ENCODE measurements at regions not wholly inside any gene's neighbourhood (a gene's known extent, or its start where the extent isn't known, plus 50 kb on each side); places are given as distances from the start of the nearest gene placed in this dataset.

GRCh38 chr4:125728568-125728967 is 413.8 kb downstream of the FAT4 start:
- Histone ChIP-seq H3K4me3 (ENCODE audit: low read length) (no peak overlapping the region), H3K4me1 (ENCODE audit: low read length) (no peaks in the 10 kb centered on the region), H3K4me2 (ENCODE audit: low read length) (no peak overlapping the region)

GRCh38 chr4:125729171-125729570 is 414.4 kb downstream of the FAT4 start:
- no peaks in the 10 kb centered on the region for H3K36me3 ChIP-seq (replicated peaks; ENCODE audit: low read depth, low read length)
- no peaks in the 10 kb centered on the region for H3K79me2 ChIP-seq (ENCODE audit: low read length)
- no peak overlapping the region for H2AFZ ChIP-seq (ENCODE audit: low read depth, low read length)
- H3K4me2 ChIP-seq (ENCODE audit: low read length) = no peak overlapping the region
- H4K20me1 ChIP-seq (ENCODE audit: insufficient read depth, low read length) = no peaks in the 10 kb centered on the region
- no peaks in the 10 kb centered on the region for H3K27me3 ChIP-seq (ENCODE audit: low read depth, low read length)
- H3K9me3 ChIP-seq (ENCODE audit: insufficient read depth, low read length) = no peaks in the 10 kb centered on the region
- H3K4me1 ChIP-seq (ENCODE audit: low read length) = no peaks in the 10 kb centered on the region
- H3K27ac ChIP-seq (ENCODE audit: low read length) = no peak overlapping the region
- TF ChIP-seq CTCF (IDR thresholded peaks at IDR 0.05; ENCODE audit: low read depth, low read length) = no peak
- no peak for TF ChIP-seq EZH2phosphoT487 (IDR thresholded peaks at IDR 0.05; ENCODE audit: low read depth)
- H3K9ac ChIP-seq (ENCODE audit: low read length) = no peak overlapping the region
- H3K4me3 ChIP-seq (ENCODE audit: low read length) = no peak overlapping the region

More at GRCh38 chr4:125728568-125728967, 413.8 kb downstream of the FAT4 start:
- no peaks in the 10 kb centered on the region for H3K36me3 ChIP-seq (replicated peaks; ENCODE audit: low read depth, low read length)
- no peaks in the 10 kb centered on the region for H3K9me3 ChIP-seq (ENCODE audit: insufficient read depth, low read length)
- no peaks in the 10 kb centered on the region for H3K27me3 ChIP-seq (ENCODE audit: low read depth, low read length)
- no peak for TF ChIP-seq EZH2phosphoT487 (IDR thresholded peaks at IDR 0.05; ENCODE audit: low read depth)
- no peak for TF ChIP-seq CTCF (IDR thresholded peaks at IDR 0.05; ENCODE audit: low read depth, low read length)
- H3K79me2 ChIP-seq (ENCODE audit: low read length) = no peaks in the 10 kb centered on the region
- no peak overlapping the region for H3K27ac ChIP-seq (ENCODE audit: low read length)
- no peaks in the 10 kb centered on the region for H4K20me1 ChIP-seq (ENCODE audit: insufficient read depth, low read length)
- H2AFZ ChIP-seq (ENCODE audit: low read depth, low read length) = no peak overlapping the region
- no peak overlapping the region for H3K9ac ChIP-seq (ENCODE audit: low read length)

- no peaks in the 10 kb centered on the region for H3K27me3 ChIP-seq (ENCODE audit: low read depth, low read length)
- H2AFZ ChIP-seq (ENCODE audit: low read depth, low read length) = no peak overlapping the region
- no peak overlapping the region for H3K9ac ChIP-seq (ENCODE audit: low read length)
- H4K20me1 ChIP-seq (ENCODE audit: insufficient read depth, low read length) = no peaks in the 10 kb centered on the region
- H3K4me2 ChIP-seq (ENCODE audit: low read length) = no peak overlapping the region
- no peaks in the 10 kb centered on the region for H3K9me3 ChIP-seq (ENCODE audit: insufficient read depth, low read length)
- no peaks in the 10 kb centered on the region for H3K79me2 ChIP-seq (ENCODE audit: low read length)
- no peaks in the 10 kb centered on the region for H3K4me1 ChIP-seq (ENCODE audit: low read length)
- H3K27ac ChIP-seq (ENCODE audit: low read length) = no peak overlapping the region
- no peak overlapping the region for H3K4me3 ChIP-seq (ENCODE audit: low read length)
- H3K36me3 ChIP-seq (replicated peaks; ENCODE audit: low read depth, low read length) = no peaks in the 10 kb centered on the region
- TF ChIP-seq EZH2phosphoT487 (IDR thresholded peaks at IDR 0.05; ENCODE audit: low read depth) (no peak), CTCF (IDR thresholded peaks at IDR 0.05; ENCODE audit: low read depth, low read length) (no peak)
Measured at GRCh38 chr4:125732632-125733031, 417.9 kb downstream of the FAT4 start.

GRCh38 chr4:125734504-125734903 is 419.7 kb downstream of the FAT4 start:
- Histone ChIP-seq H3K4me2 (ENCODE audit: low read length) (no peak overlapping the region), H3K27ac (ENCODE audit: low read length) (no peak overlapping the region), H3K9ac (ENCODE audit: low read length) (no peak overlapping the region)

More at GRCh38 chr4:125734504-125734903, 419.7 kb downstream of the FAT4 start:
- Histone ChIP-seq H3K27me3 (ENCODE audit: low read depth, low read length) (no peaks in the 10 kb centered on the region), H4K20me1 (ENCODE audit: insufficient read depth, low read length) (no peaks in the 10 kb centered on the region), H2AFZ (ENCODE audit: low read depth, low read length) (peak overlapping the region; percentile 31; the same call in 1 of the 2 replicates), H3K4me3 (ENCODE audit: low read length) (no peak overlapping the region), H3K36me3 (replicated peaks; ENCODE audit: low read depth, low read length) (no peaks in the 10 kb centered on the region), H3K79me2 (ENCODE audit: low read length) (no peaks in the 10 kb centered on the region), H3K9me3 (ENCODE audit: insufficient read depth, low read length) (no peaks in the 10 kb centered on the region), H3K4me1 (ENCODE audit: low read length) (no peaks in the 10 kb centered on the region)
- TF ChIP-seq EZH2phosphoT487 (IDR thresholded peaks at IDR 0.05; ENCODE audit: low read depth) = no peak
- no peak for TF ChIP-seq CTCF (IDR thresholded peaks at IDR 0.05; ENCODE audit: low read depth, low read length)
